ENCODE measurements at regions not wholly inside any gene's neighbourhood (a gene's known extent, or its start where the extent isn't known, plus 50 kb on each side); places are given as distances from the start of the nearest gene placed in this dataset.

DNA sequence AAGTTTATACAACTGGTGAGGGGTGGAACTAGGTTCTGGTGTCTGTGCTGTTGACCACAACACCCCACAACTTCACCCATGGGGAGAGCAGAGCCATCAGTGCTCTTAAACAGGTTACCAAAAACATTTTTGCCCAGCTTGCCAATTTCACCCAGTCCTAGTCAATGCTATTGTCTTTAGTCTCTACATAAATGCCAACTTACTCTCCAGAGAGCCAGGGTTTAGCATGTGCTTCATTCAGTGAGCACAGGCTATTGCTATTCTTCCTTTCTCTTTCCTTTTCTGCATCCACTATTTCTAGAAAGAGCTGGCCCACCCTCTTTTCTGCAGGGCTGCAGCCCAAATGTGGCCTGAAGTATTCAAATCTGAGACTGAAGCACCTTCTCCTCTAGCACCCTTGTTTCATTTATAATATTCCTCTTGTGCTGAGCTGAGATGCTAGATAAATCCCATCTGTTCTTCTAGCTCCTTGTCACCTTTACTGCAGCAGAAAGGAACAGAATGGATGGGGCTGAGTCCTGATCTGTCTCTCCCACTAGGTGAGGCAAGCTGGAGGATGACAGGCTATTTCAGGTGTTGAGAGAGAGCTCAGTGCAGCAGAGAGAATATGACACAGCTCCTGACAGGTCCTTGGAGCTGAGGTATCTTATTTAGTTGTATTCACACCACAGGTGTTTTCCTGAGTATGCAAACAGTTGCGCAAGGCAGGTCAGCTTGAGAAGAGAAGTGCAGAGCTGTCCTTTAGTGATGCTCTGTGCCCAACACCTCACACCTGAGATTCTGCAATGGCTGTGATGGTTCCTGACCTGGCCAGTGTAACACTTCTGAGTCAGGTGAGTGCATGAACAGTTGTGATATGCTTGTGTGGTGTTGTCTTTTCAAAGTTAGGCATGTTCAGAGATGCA, 819.2 kb downstream of the CCSER2 start:
- no peak for DNase-seq (ENCODE audit: low read depth)

GRCh38 chr10:85148693-85149640, 820.6 kb downstream of the CCSER2 start:
- DNase-seq (ENCODE audit: low read depth): no peak

DNA sequence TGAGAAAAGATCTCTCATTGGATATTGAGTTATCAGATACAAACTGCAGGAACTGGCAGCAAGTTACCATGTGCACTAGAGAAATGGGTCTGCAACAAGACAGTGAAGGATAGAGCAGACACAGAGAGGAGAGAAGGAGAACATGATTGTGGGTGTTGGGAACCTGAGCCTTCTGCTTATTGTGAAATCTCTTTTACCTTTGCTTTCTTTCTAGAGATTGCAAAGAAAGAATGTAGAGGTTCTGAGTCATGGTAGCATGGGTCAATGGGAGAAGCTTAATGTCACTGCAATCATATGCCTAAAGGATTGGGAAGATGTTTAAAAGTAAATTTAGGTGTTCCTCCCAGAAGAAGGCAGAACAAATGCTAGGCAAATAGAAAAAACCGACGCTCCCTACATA, 821.4 kb downstream of the CCSER2 start:
- DNase-seq (ENCODE audit: low read depth): no peak

GRCh38 chr10:85151506-85151905, 823.1 kb downstream of the CCSER2 start:
- DNase-seq (ENCODE audit: low read depth): no peak

DNA sequence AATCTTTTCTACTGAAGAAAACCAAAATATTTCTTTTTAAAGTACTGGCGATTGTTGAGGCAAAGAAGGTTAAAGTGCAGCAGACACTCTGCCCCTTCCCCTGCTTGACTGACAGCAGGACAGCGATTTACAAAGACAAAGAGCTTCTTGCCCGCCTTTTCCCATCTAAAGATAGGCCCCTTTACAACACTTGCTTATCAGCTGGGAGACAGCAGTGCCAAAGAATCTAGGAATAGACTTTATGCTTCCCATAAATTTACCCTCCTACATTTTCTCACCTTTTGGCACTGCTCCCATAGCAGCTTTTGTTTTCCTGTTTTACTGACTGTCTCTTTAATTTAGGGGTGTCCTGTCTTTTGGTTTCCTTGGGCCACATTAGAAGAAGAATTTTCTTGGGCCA, 824.1 kb downstream of the CCSER2 start:
- no peak for DNase-seq (ENCODE audit: low read depth)

- DNase-seq (ENCODE audit: low read depth): no peak
Measured at GRCh38 chr10:85152911-85153310, 824.5 kb downstream of the CCSER2 start.

- no peak for DNase-seq (ENCODE audit: low read depth)
Measured at GRCh38 chr10:85157206-85157605, 828.8 kb downstream of the CCSER2 start.

DNA sequence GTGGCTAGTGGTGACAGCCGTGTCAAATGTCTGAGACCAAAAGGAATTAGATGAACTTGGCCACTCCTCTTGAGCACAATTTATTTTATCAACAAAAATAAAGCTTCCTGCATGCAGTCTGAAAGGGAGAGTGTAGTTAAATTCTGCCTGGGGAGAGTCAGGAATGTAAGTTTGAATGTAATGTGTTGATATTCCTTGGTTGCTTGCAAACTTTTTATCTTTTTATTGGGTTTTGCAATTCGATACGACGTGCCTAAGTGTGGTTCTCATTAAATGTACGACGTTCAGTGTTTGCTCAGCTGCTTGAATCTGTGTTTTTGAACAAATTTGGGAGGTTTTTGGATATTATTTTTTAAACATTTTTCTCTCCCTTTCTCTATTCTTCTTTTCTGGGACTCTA, 839.9 kb downstream of the CCSER2 start:
- no peak for DNase-seq (ENCODE audit: low read depth)

DNA sequence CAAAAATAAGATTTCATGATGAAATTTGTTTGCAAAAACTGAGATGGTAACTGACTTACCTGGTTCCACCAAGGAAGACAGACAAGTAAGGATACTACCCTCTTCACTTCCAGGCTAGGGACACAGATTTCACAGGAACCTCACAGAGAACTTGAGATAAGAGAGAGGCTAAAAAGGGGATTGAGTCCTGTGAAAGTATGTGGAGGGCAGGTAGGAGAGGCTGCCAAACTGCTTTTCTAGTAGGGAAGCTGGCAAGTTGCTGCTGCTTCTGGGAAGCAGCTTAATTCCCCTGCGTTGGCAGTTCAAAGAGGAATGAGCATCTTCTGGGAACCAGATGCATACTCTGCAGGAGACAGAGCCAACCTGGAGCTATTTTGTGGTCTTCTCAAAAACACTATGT, 841.6 kb downstream of the CCSER2 start:
- DNase-seq (ENCODE audit: low read depth): no peak

GRCh38 chr10:85175635-85176034, 847.2 kb downstream of the CCSER2 start:
- no peak for DNase-seq (ENCODE audit: low read depth)

- DNase-seq (ENCODE audit: low read depth): no peak
Measured at GRCh38 chr10:85177767-85178166, 849.4 kb downstream of the CCSER2 start.

DNA sequence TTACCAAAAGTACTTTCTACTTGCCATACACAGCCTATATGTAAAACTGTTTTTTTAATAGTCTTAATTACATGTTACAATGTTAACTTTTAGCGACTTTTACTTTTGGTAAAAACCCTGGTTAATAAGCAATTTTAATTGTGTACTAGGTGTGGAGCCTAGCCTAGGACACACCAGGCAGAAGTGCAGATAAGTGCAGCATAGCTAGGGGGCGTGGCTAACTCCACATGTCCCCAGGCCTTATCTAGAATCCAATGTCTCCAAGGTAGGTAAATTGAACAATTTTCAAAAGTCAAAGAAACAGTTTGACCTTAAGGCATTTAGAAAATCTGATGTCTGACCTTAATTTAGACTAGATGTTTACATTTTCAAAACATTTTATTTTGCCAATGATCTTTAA, 858.7 kb downstream of the CCSER2 start:
- DNase-seq (ENCODE audit: low read depth): no peak

DNA sequence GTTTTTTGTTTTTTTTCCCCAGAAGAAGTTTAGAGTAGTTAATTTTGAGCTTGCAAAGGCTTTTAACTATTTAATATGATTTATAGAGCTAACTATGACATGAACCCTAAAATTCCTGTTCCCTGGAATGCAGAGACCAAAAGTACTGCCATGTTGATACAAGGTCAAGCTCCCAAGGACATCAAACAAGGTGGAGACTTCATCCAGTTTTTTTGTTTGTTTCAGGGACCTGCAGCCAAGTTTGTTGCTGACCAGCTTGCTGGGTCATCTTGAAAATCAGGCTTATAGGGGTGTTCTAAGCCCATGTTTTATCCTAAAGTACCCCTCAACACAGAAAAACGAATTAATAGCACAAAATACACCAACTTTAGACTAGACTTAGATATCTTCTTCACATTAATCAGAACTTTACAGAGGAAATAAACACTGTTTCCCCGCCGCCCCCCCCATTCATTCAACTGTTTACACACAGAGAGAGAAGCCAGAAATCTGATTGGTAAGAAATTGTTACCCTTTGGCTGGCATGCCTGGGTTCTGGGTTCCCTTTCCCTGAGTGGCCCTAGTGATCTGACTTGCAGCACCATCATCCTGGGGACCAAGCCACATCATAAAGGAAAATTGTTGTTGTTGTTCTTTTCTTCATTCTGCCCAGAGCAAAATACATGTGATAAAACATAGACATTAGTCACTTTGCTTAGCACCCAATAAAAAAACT, 860.5 kb downstream of the CCSER2 start:
- DNase-seq (ENCODE audit: low read depth): no peak

DNA sequence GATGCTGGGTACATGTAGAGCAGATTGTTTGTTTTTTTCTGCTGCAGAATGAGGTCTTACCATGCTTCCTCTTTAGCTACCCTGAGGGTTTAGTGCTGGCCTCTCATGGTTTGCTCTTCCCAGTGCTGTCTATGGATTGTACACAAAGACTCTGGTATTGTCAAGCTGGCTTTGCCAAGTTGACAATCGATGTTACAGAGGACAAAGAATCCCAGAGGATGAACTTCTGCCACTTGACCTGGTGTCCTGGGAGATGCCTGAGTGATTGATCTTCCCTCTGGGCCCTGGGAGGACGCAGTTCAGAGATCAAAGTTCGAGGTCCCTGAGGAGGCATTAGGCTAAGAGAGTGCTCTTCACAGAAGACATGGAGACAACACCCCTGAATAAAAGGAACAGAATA, 865.4 kb downstream of the CCSER2 start:
- no peak for DNase-seq (ENCODE audit: low read depth)

DNA sequence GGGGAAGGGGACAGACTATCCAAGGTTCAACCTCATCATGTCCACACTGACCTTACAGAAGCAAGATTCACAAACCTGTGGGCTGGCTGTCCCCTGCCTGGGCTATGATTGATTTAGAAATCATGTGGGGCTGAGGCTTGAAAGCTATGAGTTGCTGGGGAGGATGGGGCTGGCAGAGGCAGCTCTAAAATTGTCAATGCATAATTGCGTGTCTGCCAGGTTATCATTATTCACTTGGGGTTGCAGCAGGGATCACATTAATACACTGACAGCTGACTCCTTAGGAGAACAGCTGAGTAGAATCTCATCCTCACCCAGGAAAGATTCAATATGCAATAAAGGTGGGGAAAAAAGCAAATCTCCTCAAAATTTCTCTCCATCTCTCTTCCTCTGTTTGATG, 866.3 kb downstream of the CCSER2 start:
- no peak for DNase-seq (ENCODE audit: low read depth)

GRCh38 chr10:85195596-85195995, 867.2 kb downstream of the CCSER2 start:
- no peak for DNase-seq (ENCODE audit: low read depth)

GRCh38 chr10:85204814-85205213, 876.4 kb downstream of the CCSER2 start:
- DNase-seq (ENCODE audit: low read depth): no peak

GRCh38 chr10:85212526-85212925, 884.1 kb downstream of the CCSER2 start:
- no peak for DNase-seq (ENCODE audit: low read depth)

DNA sequence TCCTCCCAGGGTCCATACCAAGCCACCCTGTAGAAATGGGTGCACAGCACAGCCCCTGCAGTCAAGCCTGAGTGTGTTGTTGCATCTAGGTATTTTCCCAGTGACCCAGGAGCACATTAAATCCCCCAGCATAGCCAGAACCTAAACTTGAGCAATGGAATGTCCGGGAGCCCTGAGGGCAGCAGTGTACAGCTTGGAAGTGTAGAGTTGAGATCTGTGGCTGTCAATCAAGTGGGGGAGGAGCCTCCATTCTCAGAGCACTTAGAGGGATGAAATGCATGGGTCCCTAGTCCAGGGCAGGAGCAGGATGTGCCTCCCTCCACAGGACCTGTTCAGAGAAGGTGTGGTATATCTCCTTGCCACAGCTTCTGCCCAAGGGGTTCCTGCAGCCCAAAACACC, 885.1 kb downstream of the CCSER2 start:
- no peak for DNase-seq (ENCODE audit: low read depth)

DNA sequence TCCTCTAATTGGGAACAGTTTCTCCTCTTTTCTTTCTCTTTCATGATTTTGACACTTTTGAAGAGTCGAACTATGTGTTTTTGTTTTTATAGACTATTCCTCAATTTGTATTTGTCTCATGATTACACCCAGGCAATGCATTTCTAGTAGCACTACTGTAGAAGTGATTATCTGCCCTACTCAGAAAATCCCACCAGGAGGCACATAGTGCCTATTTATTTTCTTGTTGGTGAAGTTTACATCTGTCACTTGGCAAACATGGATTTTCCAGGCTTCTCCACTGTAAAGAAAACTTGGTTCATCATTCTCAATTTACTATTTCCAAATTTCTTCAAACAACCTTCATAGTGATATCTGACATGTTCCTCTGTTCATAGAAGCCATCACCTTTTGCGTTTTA, 893.9 kb downstream of the CCSER2 start:
- no peak for DNase-seq (ENCODE audit: low read depth)

DNA sequence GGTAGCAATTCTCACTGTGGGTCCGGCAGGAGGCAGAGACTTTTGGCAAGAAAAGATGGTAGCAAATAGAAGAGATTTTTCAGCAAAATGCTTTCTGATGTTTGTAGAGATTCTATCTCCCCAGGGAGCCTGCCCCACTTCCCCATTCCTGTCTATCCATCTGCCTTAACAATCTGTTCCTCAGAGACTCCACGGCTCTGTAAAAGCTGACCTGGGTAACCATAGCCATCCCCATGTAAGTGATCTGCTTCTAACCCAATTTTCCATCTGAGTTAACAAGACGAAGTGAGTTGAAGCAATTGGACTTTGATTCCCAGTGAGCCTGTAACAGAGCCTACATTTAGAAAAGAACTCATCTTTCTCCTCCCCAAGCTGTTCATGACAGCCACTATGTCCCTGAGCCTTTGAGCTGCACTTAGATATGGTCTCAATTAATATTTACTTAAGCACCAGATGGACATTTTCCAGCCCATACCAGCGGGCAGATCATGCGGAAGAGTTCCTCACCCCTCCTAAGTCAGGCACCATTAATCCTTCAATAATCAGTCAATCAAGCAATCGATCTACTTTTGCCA, 896.1 kb downstream of the CCSER2 start:
- no peak for DNase-seq (ENCODE audit: low read depth)

- DNase-seq (ENCODE audit: low read depth): no peak
Measured at GRCh38 chr10:85225311-85225710, 896.9 kb downstream of the CCSER2 start.
